AG04449 (cell line): ENCODE measurements at regions not wholly inside any gene's neighbourhood (a gene's known extent, or its start where the extent isn't known, plus 50 kb on each side); places are given as distances from the start of the nearest gene placed in this dataset.

Experiments
- CTCF ChIA-PET: fragments of 350-600 bp; formaldehyde crosslinking; extraction: SDS; loops from one replicate; lab custom pipeline; 2021; ENCODE audit warnings: antibody characterized with exemption; lab: Yijun Ruan, JAX
- POLR2A ChIA-PET: fragments of 400-600, 350-600 bp; formaldehyde crosslinking; extraction: SDS; loops from one replicate; lab custom pipeline; 2020; ENCODE audit warnings: antibody characterized with exemption, inconsistent platforms; lab: Yijun Ruan, JAX
- DNase-seq: peaks from one replicate; pipeline ENCODE4 v3.0.0-alpha.2; 2010; ENCODE audit warnings: low read depth, low spot score
- H3K4me3 ChIP-seq: 2 replicates; pipeline ENCODE4 v1.5.1; 2011; ENCODE audit warnings: low read depth, mild to moderate bottlenecking, control low read depth, low read length
- CTCF ChIP-seq: IDR thresholded peaks from one replicate; pipeline ENCODE4 v1.5.1; 2011; ENCODE audit warnings: mild to moderate bottlenecking, moderate library complexity, low read length, control low read depth, inconsistent platforms; ENCODE audit not compliant: insufficient read depth; ENCODE audit errors: missing control alignments

GRCh38 chr2:125543968-125544514 is 1111.9 kb upstream of the GYPC start:
- DNase-seq, result no peak
- CTCF ChIA-PET, result no interaction called here
- POLR2A ChIA-PET, result no interaction called here
- H3K4me3 ChIP-seq, result no peak overlapping the region
- no peak for TF ChIP-seq CTCF

- no peak for TF ChIP-seq CTCF
- no peak for DNase-seq
- no peak overlapping the region for H3K4me3 ChIP-seq
- CTCF ChIA-PET, result no interaction called here
- POLR2A ChIA-PET, result no interaction called here
Measured at GRCh38 chr2:125553768-125554167, 1102.2 kb upstream of the GYPC start.

- ChIA-PET POLR2A (no interaction called here), CTCF (no interaction called here)
- no peak for TF ChIP-seq CTCF
- no peak overlapping the region for H3K4me3 ChIP-seq
- DNase-seq, result no peak
Measured at GRCh38 chr2:125554956-125555355, 1101.0 kb upstream of the GYPC start.

- CTCF ChIA-PET, result no interaction called here
Measured at GRCh38 chr2:125559186-125559585, 1096.8 kb upstream of the GYPC start.

GRCh38 chr2:125560855-125561254 is 1095.1 kb upstream of the GYPC start:
- TF ChIP-seq CTCF, result no peak
- H3K4me3 ChIP-seq, result no peak overlapping the region
- CTCF ChIA-PET, result no interaction called here
- DNase-seq, result no peak
- POLR2A ChIA-PET, result no interaction called here

More at GRCh38 chr2:125559186-125559585, 1096.8 kb upstream of the GYPC start:
- DNase-seq, result no peak
- TF ChIP-seq CTCF, result no peak
- no peak overlapping the region for H3K4me3 ChIP-seq
- POLR2A ChIA-PET, result no interaction called here

GRCh38 chr2:125561302-125561701 is 1094.7 kb upstream of the GYPC start:
- no peak overlapping the region for H3K4me3 ChIP-seq
- no peak for DNase-seq
- TF ChIP-seq CTCF, result no peak
- ChIA-PET POLR2A (no interaction called here), CTCF (no interaction called here)
